ENCODE measurements at regions not wholly inside any gene's neighbourhood (a gene's known extent, or its start where the extent isn't known, plus 50 kb on each side); places are given as distances from the start of the nearest gene placed in this dataset.

GRCh38 chr4:188701952-188702351, 562.7 kb downstream of the TRIML1 start:
- DNase-seq = no peak
- Histone ChIP-seq H3K4me3 (ENCODE audit: low read length) (no peak overlapping the region), H3K9me3 (replicated peaks; ENCODE audit: control insufficient read depth, low read depth, low read length) (no peaks in the 10 kb centered on the region), H3K4me1 (ENCODE audit: control insufficient read depth, insufficient read depth, low read length) (no peaks in the 10 kb centered on the region), H3K27me3 (ENCODE audit: control insufficient read depth, insufficient read depth, low read length) (no peaks in the 10 kb centered on the region), H3K27ac (ENCODE audit: low read length) (no peak overlapping the region), H3K36me3 (ENCODE audit: control insufficient read depth, insufficient read depth, low read length) (no peaks in the 10 kb centered on the region)
- 67% methylated on average over 1 of the region's 4 CpGs for WGBS (ENCODE audit: insufficient coverage)

- Histone ChIP-seq H3K27me3 (ENCODE audit: control insufficient read depth, insufficient read depth, low read length) (no peaks in the 10 kb centered on the region), H3K9me3 (replicated peaks; ENCODE audit: control insufficient read depth, low read depth, low read length) (no peaks in the 10 kb centered on the region), H3K4me1 (ENCODE audit: control insufficient read depth, insufficient read depth, low read length) (no peaks in the 10 kb centered on the region), H3K36me3 (ENCODE audit: control insufficient read depth, insufficient read depth, low read length) (no peaks in the 10 kb centered on the region), H3K27ac (ENCODE audit: low read length) (no peak overlapping the region), H3K4me3 (ENCODE audit: low read length) (no peak overlapping the region)
- WGBS (ENCODE audit: insufficient coverage) = no CpG with 5 or more reads among the region's 5 CpGs
- DNase-seq = no peak
Measured at GRCh38 chr4:188704288-188704687, 565.0 kb downstream of the TRIML1 start.

GRCh38 chr4:188707036-188707435, 567.8 kb downstream of the TRIML1 start:
- no peaks in the 10 kb centered on the region for H3K4me1 ChIP-seq (ENCODE audit: control insufficient read depth, insufficient read depth, low read length)
- WGBS (ENCODE audit: insufficient coverage) = no CpG with 5 or more reads among the region's 4 CpGs
- H3K4me3 ChIP-seq (ENCODE audit: low read length) = no peak overlapping the region
- no peak overlapping the region for H3K27ac ChIP-seq (ENCODE audit: low read length)
- no peaks in the 10 kb centered on the region for H3K27me3 ChIP-seq (ENCODE audit: control insufficient read depth, insufficient read depth, low read length)
- H3K9me3 ChIP-seq (replicated peaks; ENCODE audit: control insufficient read depth, low read depth, low read length) = no peaks in the 10 kb centered on the region
- no peak for DNase-seq
- H3K36me3 ChIP-seq (ENCODE audit: control insufficient read depth, insufficient read depth, low read length) = no peaks in the 10 kb centered on the region

GRCh38 chr4:188714501-188714900, 575.3 kb downstream of the TRIML1 start:
- Histone ChIP-seq H3K9me3 (replicated peaks; ENCODE audit: control insufficient read depth, low read depth, low read length) (no peaks in the 10 kb centered on the region), H3K27ac (ENCODE audit: low read length) (no peak overlapping the region), H3K4me1 (ENCODE audit: control insufficient read depth, insufficient read depth, low read length) (no peaks in the 10 kb centered on the region), H3K4me3 (ENCODE audit: low read length) (no peak overlapping the region), H3K27me3 (ENCODE audit: control insufficient read depth, insufficient read depth, low read length) (no peaks in the 10 kb centered on the region), H3K36me3 (ENCODE audit: control insufficient read depth, insufficient read depth, low read length) (no peaks in the 10 kb centered on the region)
- peak; percentile 70 for DNase-seq
- WGBS (ENCODE audit: insufficient coverage) = no CpG with 5 or more reads among the region's 2 CpGs

GRCh38 chr4:188714907-188715306, 575.7 kb downstream of the TRIML1 start:
- no peak overlapping the region for H3K27ac ChIP-seq (ENCODE audit: low read length)
- DNase-seq = no peak
- no peak overlapping the region for H3K4me3 ChIP-seq (ENCODE audit: low read length)
- H3K9me3 ChIP-seq (replicated peaks; ENCODE audit: control insufficient read depth, low read depth, low read length) = no peaks in the 10 kb centered on the region
- H3K36me3 ChIP-seq (ENCODE audit: control insufficient read depth, insufficient read depth, low read length) = no peaks in the 10 kb centered on the region
- H3K4me1 ChIP-seq (ENCODE audit: control insufficient read depth, insufficient read depth, low read length) = no peaks in the 10 kb centered on the region
- 56% methylated on average over 2 of the region's 3 CpGs for WGBS (ENCODE audit: insufficient coverage)
- no peaks in the 10 kb centered on the region for H3K27me3 ChIP-seq (ENCODE audit: control insufficient read depth, insufficient read depth, low read length)

GRCh38 chr4:188717661-188718060, 578.4 kb downstream of the TRIML1 start:
- no peaks in the 10 kb centered on the region for H3K27me3 ChIP-seq (ENCODE audit: control insufficient read depth, insufficient read depth, low read length)
- no peaks in the 10 kb centered on the region for H3K36me3 ChIP-seq (ENCODE audit: control insufficient read depth, insufficient read depth, low read length)
- H3K9me3 ChIP-seq (replicated peaks; ENCODE audit: control insufficient read depth, low read depth, low read length) = no peaks in the 10 kb centered on the region
- no peak overlapping the region for H3K4me3 ChIP-seq (ENCODE audit: low read length)
- no peak overlapping the region for H3K27ac ChIP-seq (ENCODE audit: low read length)
- no peak for DNase-seq
- no peaks in the 10 kb centered on the region for H3K4me1 ChIP-seq (ENCODE audit: control insufficient read depth, insufficient read depth, low read length)
- no CpG with 5 or more reads among the region's 2 CpGs for WGBS (ENCODE audit: insufficient coverage)

- H3K27me3 ChIP-seq (ENCODE audit: control insufficient read depth, insufficient read depth, low read length) = no peaks in the 10 kb centered on the region
- no peaks in the 10 kb centered on the region for H3K9me3 ChIP-seq (replicated peaks; ENCODE audit: control insufficient read depth, low read depth, low read length)
- WGBS (ENCODE audit: insufficient coverage) = no CpG with 5 or more reads among the region's 1 CpG
- no peak overlapping the region for H3K4me3 ChIP-seq (ENCODE audit: low read length)
- no peaks in the 10 kb centered on the region for H3K36me3 ChIP-seq (ENCODE audit: control insufficient read depth, insufficient read depth, low read length)
- no peak overlapping the region for H3K27ac ChIP-seq (ENCODE audit: low read length)
- no peaks in the 10 kb centered on the region for H3K4me1 ChIP-seq (ENCODE audit: control insufficient read depth, insufficient read depth, low read length)
- DNase-seq = no peak
Measured at GRCh38 chr4:188719794-188720193, 580.6 kb downstream of the TRIML1 start.

GRCh38 chr4:188722911-188723310, 583.7 kb downstream of the TRIML1 start:
- Histone ChIP-seq H3K4me3 (ENCODE audit: low read length) (no peak overlapping the region), H3K4me1 (ENCODE audit: control insufficient read depth, insufficient read depth, low read length) (no peaks in the 10 kb centered on the region), H3K36me3 (ENCODE audit: control insufficient read depth, insufficient read depth, low read length) (no peaks in the 10 kb centered on the region), H3K9me3 (replicated peaks; ENCODE audit: control insufficient read depth, low read depth, low read length) (no peaks in the 10 kb centered on the region), H3K27me3 (ENCODE audit: control insufficient read depth, insufficient read depth, low read length) (no peaks in the 10 kb centered on the region), H3K27ac (ENCODE audit: low read length) (no peak overlapping the region)
- peak; percentile 39 for DNase-seq

- no peak overlapping the region for H3K4me3 ChIP-seq (ENCODE audit: low read length)
- H3K9me3 ChIP-seq (replicated peaks; ENCODE audit: control insufficient read depth, low read depth, low read length) = no peaks in the 10 kb centered on the region
- no peak overlapping the region for H3K27ac ChIP-seq (ENCODE audit: low read length)
- H3K36me3 ChIP-seq (ENCODE audit: control insufficient read depth, insufficient read depth, low read length) = no peaks in the 10 kb centered on the region
- no peaks in the 10 kb centered on the region for H3K4me1 ChIP-seq (ENCODE audit: control insufficient read depth, insufficient read depth, low read length)
- no peaks in the 10 kb centered on the region for H3K27me3 ChIP-seq (ENCODE audit: control insufficient read depth, insufficient read depth, low read length)
- no CpG with 5 or more reads among the region's 1 CpG for WGBS (ENCODE audit: insufficient coverage)
- no peak for DNase-seq
Measured at GRCh38 chr4:188727746-188728145, 588.5 kb downstream of the TRIML1 start.

GRCh38 chr4:188728359-188728758, 589.1 kb downstream of the TRIML1 start:
- H3K4me3 ChIP-seq (ENCODE audit: low read length) = no peak overlapping the region
- H3K9me3 ChIP-seq (replicated peaks; ENCODE audit: control insufficient read depth, low read depth, low read length) = no peaks in the 10 kb centered on the region
- H3K36me3 ChIP-seq (ENCODE audit: control insufficient read depth, insufficient read depth, low read length) = no peaks in the 10 kb centered on the region
- no peaks in the 10 kb centered on the region for H3K4me1 ChIP-seq (ENCODE audit: control insufficient read depth, insufficient read depth, low read length)
- peak; percentile 25 for DNase-seq
- H3K27ac ChIP-seq (ENCODE audit: low read length) = no peak overlapping the region
- H3K27me3 ChIP-seq (ENCODE audit: control insufficient read depth, insufficient read depth, low read length) = no peaks in the 10 kb centered on the region
- no CpG with 5 or more reads among the region's 1 CpG for whole genome bisulfite sequencing (ENCODE audit: insufficient coverage)

- Histone ChIP-seq H3K9me3 (replicated peaks; ENCODE audit: control insufficient read depth, low read depth, low read length) (no peaks in the 10 kb centered on the region), H3K27ac (ENCODE audit: low read length) (no peak overlapping the region), H3K36me3 (ENCODE audit: control insufficient read depth, insufficient read depth, low read length) (no peaks in the 10 kb centered on the region), H3K4me1 (ENCODE audit: control insufficient read depth, insufficient read depth, low read length) (no peaks in the 10 kb centered on the region), H3K27me3 (ENCODE audit: control insufficient read depth, insufficient read depth, low read length) (no peaks in the 10 kb centered on the region), H3K4me3 (ENCODE audit: low read length) (no peak overlapping the region)
- WGBS (ENCODE audit: insufficient coverage) = no CpG with 5 or more reads among the region's 3 CpGs
- DNase-seq = no peak
Measured at GRCh38 chr4:188732131-188732530, 592.9 kb downstream of the TRIML1 start.
